Right lobe of liver (tissue), 6 donors: ENCODE measurements at regions not wholly inside any gene's neighbourhood (a gene's known extent, or its start where the extent isn't known, plus 50 kb on each side); places are given as distances from the start of the nearest gene placed in this dataset.

Experiments
- ATAC-seq, 4 donors: fragments of 200-7000 bp; cut with Tn5 transposase; one replicate each; pipeline ENCODE4 v1.9.1; 2020; ENCODE audit warnings: mild to moderate bottlenecking in 4 of 4, moderate library complexity in 4 of 4
- DNase-seq, 3 donors: peaks; one replicate each; pipeline ENCODE4 v3.0.0-alpha.2; 2020
- H3K27ac ChIP-seq, 3 donors: fragments of 200-600 bp; one replicate each; pipeline ENCODE4 v1.8.0; 2022
- H3K27me3 ChIP-seq, 2 donors: fragments of 200-600 bp; one replicate each; pipeline ENCODE4 v1.8.0; 2022
- H3K36me3 ChIP-seq, 4 donors: fragments of 200-600 bp; sonication (generic) in 1 of 4; one replicate each; pipeline versions ENCODE4 v1.5.1 to v1.8.0; 2017 to 2022; ENCODE audit warnings: control low read depth in 1 of 4
- H3K4me1 ChIP-seq, 4 donors: fragments of 200-600 bp; sonication (generic) in 1 of 4; one replicate each; pipeline versions ENCODE4 v1.5.1 to v1.8.0; 2017 to 2022; ENCODE audit warnings: control low read depth in 1 of 4
- H3K4me3 ChIP-seq, 3 donors: fragments of 200-600 bp; one replicate each; pipeline ENCODE4 v1.8.0; 2022
- H3K9me3 ChIP-seq, 4 donors: fragments of 200-600 bp; sonication (generic) in 1 of 4; one replicate each; pipeline versions ENCODE4 v1.5.1 to v1.8.0; 2017 to 2022; ENCODE audit warnings: control low read depth in 1 of 4
- CTCF ChIP-seq, 4 donors: fragments of 200-600 bp in 3 of 4; fragments of 450-650 bp in 1 of 4; IDR thresholded peaks; one replicate each; pipeline versions ENCODE4 v1.5.1 to v1.8.0; 2016 to 2022; ENCODE audit warnings: antibody characterized with exemption in 4 of 4, mild to moderate bottlenecking in 2 of 4
- POLR2A ChIP-seq: fragments of 450-650 bp; IDR thresholded peaks from one replicate; pipeline ENCODE4 v1.6.1; 2017; ENCODE audit warnings: antibody characterized with exemption, mild to moderate bottlenecking
- WGBS: methylation state at CpG from one replicate; pipeline ENCODE4 v1.1.6; 2018; ENCODE audit warnings: low coverage, low lambda C conversion rate; ENCODE audit not compliant: insufficient coverage; ENCODE audit errors: missing lambda C conversion rate; 5-methylcytosine and 5-hydroxymethylcytosine counted together
- intact Hi-C, 2 donors: fragments of 100-400 bp; cut with DNase I; formaldehyde crosslinking; loops; one replicate each; pipeline versions ENCODE4 v1.11.2 to v1.14.1; 2022
- donor health status: DM: no; HTN: yes; CAD: no.
- donor health status: DM: no; HTN: no; CAD: no.
- donor health status: DM: no; HTN: no; CAD: no.
- donor health status: DM: no; HTN: yes; CAD: no.
- donor health status: DM: no; HTN: yes; CAD: no.

- Histone ChIP-seq H3K36me3 (no peaks in the 10 kb centered on the region), H3K27me3 (no peaks in the 10 kb centered on the region), H3K4me1 (no peaks in the 10 kb centered on the region), H3K9me3 (no peaks in the 10 kb centered on the region), H3K27ac (no peak overlapping the region), H3K4me3 (no peak overlapping the region)
- DNase-seq (no peak), ATAC-seq (no peak)
- 57% methylated on average over 1 of the region's 1 CpG for WGBS
- intact Hi-C loops = no loop called here
- TF ChIP-seq POLR2A (no peak), CTCF (IDR thresholded peaks at IDR 0.05) (no peak)
Observed at GRCh38 chr6:87858440-87858839, 156.4 kb upstream of the AKIRIN2 start.

- Histone ChIP-seq H3K27me3 (no peaks in the 10 kb centered on the region), H3K4me3 (no peak overlapping the region), H3K9me3 (no peaks in the 10 kb centered on the region), H3K27ac (no peak overlapping the region), H3K4me1 (no peaks in the 10 kb centered on the region), H3K36me3 (no peaks in the 10 kb centered on the region)
- TF ChIP-seq POLR2A (no peak), CTCF (IDR thresholded peaks at IDR 0.05) (no peak)
- intact Hi-C loops = no loop called here
- ATAC-seq = peak in 1 of 4 donors; percentile 14
- 55% methylated on average over 4 of the region's 4 CpGs for WGBS
- DNase-seq = no peak
Observed at GRCh38 chr6:87851674-87852299, 149.8 kb upstream of the AKIRIN2 start.

GRCh38 chr6:87848616-87849015 is 146.6 kb upstream of the AKIRIN2 start:
- Histone ChIP-seq H3K36me3 (no peaks in the 10 kb centered on the region), H3K9me3 (no peaks in the 10 kb centered on the region), H3K4me3 (no peak overlapping the region), H3K27ac (no peak overlapping the region), H3K4me1 (no peaks in the 10 kb centered on the region), H3K27me3 (no peaks in the 10 kb centered on the region)
- WGBS = 78% methylated on average over 3 of the region's 3 CpGs
- TF ChIP-seq CTCF (IDR thresholded peaks at IDR 0.05) (no peak), POLR2A (no peak)
- intact Hi-C loops = no loop called here
- no peak for ATAC-seq
- no peak for DNase-seq

GRCh38 chr6:87847830-87848210 is 145.8 kb upstream of the AKIRIN2 start:
- ATAC-seq (no peak), DNase-seq (no peak)
- TF ChIP-seq CTCF (IDR thresholded peaks at IDR 0.05) (no peak), POLR2A (no peak)
- H3K27me3 ChIP-seq = no peaks in the 10 kb centered on the region
- no peaks in the 10 kb centered on the region for H3K9me3 ChIP-seq
- H3K4me1 ChIP-seq = no peaks in the 10 kb centered on the region
- no peak overlapping the region for H3K27ac ChIP-seq
- 95% methylated on average over 1 of the region's 1 CpG for WGBS
- intact Hi-C loops = no loop called here
- H3K36me3 ChIP-seq = no peaks in the 10 kb centered on the region
- H3K4me3 ChIP-seq = no peak overlapping the region
